IMR-90 (cell line): ENCODE measurements at regions not wholly inside any gene's neighbourhood (a gene's known extent, or its start where the extent isn't known, plus 50 kb on each side); places are given as distances from the start of the nearest gene placed in this dataset.

Source experiments
- ATAC-seq: fragments of 200-7000 bp; cut with Tn5 transposase; 2 replicates; pipeline ENCODE4 v1.9.1; 2020; ENCODE audit warnings: low read depth, mild to moderate bottlenecking, moderate library complexity
- BruUV-seq: library from RNA; stranded (reverse); fragments of 400-500 nt; replicated peaks from 2 replicates; lab custom pipeline; 2021; lab: Mats Ljungman, UMichigan
- CTCF ChIA-PET: fragments of 300-600 bp; formaldehyde crosslinking; extraction: SDS; loops from one replicate; lab custom pipeline; 2021; ENCODE audit warnings: antibody characterized with exemption; lab: Yijun Ruan, JAX
- POLR2A ChIA-PET: fragments of 300-600 bp; sonication (Branson Sonifier 250); formaldehyde crosslinking; loops from one replicate; lab custom pipeline; 2022; ENCODE audit warnings: antibody characterized with exemption; ENCODE audit not compliant: unreplicated experiment; lab: Charles Lee
- DNase-seq: peaks from one replicate; pipeline ENCODE4 v3.0.0; 2013
- H2AFZ ChIP-seq: replicated peaks from 2 replicates; pipeline ENCODE3; 2013; ENCODE audit warnings: low read length, mild to moderate bottlenecking; ENCODE audit not compliant: poor library complexity
- H2AK5ac ChIP-seq: 2 replicates; pipeline ENCODE4 v1.6.1; 2013; ENCODE audit warnings: low read depth, low read length, inconsistent platforms
- H2AK9ac ChIP-seq: replicated peaks from 2 replicates; pipeline ENCODE3; 2013; ENCODE audit warnings: mild to moderate bottlenecking, low read depth, low read length, moderate library complexity; ENCODE audit not compliant: poor library complexity
- H2BK120ac ChIP-seq: 2 replicates; pipeline ENCODE4 v1.6.1; 2013; ENCODE audit warnings: low read depth, low read length, inconsistent platforms
- H2BK15ac ChIP-seq: 3 replicates; pipeline ENCODE4 v1.6.1; 2013; ENCODE audit warnings: low read depth, low read length, inconsistent platforms
- H2BK20ac ChIP-seq: 2 replicates; pipeline ENCODE4 v1.6.1; 2013; ENCODE audit warnings: low read depth, mild to moderate bottlenecking, inconsistent platforms, low read length, moderate library complexity
- H2BK5ac ChIP-seq: 2 replicates; pipeline ENCODE4 v1.6.1; 2013; ENCODE audit warnings: mild to moderate bottlenecking, low read depth, low read length, inconsistent platforms; ENCODE audit not compliant: poor library complexity, severe bottlenecking
- H3K14ac ChIP-seq: replicated peaks from 2 replicates; pipeline ENCODE4 v1.6.1; 2013; ENCODE audit warnings: low read depth, low read length, inconsistent platforms
- H3K18ac ChIP-seq: 2 replicates; pipeline ENCODE4 v1.6.1; 2013; ENCODE audit warnings: low read depth, low read length, control low read depth
- H3K23ac ChIP-seq: 2 replicates; pipeline ENCODE4 v1.6.1; 2013; ENCODE audit warnings: low read depth, low read length, inconsistent platforms
- H3K27ac ChIP-seq: 2 replicates; pipeline ENCODE4 v1.5.1; 2013; ENCODE audit warnings: mild to moderate bottlenecking, control low read depth, low read length; ENCODE audit not compliant: insufficient read depth
- H3K27me3 ChIP-seq: 2 replicates; pipeline ENCODE4 v1.6.1; 2013; ENCODE audit warnings: low read length; ENCODE audit not compliant: control insufficient read depth, insufficient read depth
- H3K36me3 ChIP-seq: 2 replicates; pipeline ENCODE4 v1.6.1; 2013; ENCODE audit warnings: low read length, mixed read lengths; ENCODE audit not compliant: control insufficient read depth, insufficient read depth
- H3K4ac ChIP-seq: 2 replicates; pipeline ENCODE4 v1.6.1; 2013; ENCODE audit warnings: low read depth, low read length, inconsistent platforms
- H3K4me1 ChIP-seq: 2 replicates; pipeline ENCODE4 v1.6.1; 2013; ENCODE audit warnings: low read length, mixed read lengths; ENCODE audit not compliant: control insufficient read depth, insufficient read depth
- H3K4me2 ChIP-seq: 2 replicates; pipeline ENCODE4 v1.6.1; 2013; ENCODE audit warnings: low read depth, mild to moderate bottlenecking, control low read depth, low read length, moderate library complexity
- H3K4me3 ChIP-seq: 2 replicates; pipeline ENCODE4 v1.5.1; 2013; ENCODE audit warnings: low read depth, mild to moderate bottlenecking, control low read depth, low read length, moderate library complexity; ENCODE audit not compliant: insufficient read depth
- H3K56ac ChIP-seq: 2 replicates; pipeline ENCODE4 v1.6.1; 2013; ENCODE audit warnings: low read length, inconsistent platforms; ENCODE audit not compliant: insufficient read depth; ENCODE audit errors: extremely low read depth
- H3K79me1 ChIP-seq, 2 experiments: 2 replicates each; pipeline ENCODE4 v1.6.1; 2013; ENCODE audit warnings: low read length in 2 of 2, inconsistent platforms in 1 of 2, low read depth in 1 of 2
- H3K9ac ChIP-seq: 2 replicates; pipeline ENCODE4 v1.6.1; 2013; ENCODE audit warnings: low read depth, low read length, control low read depth
- H3K9me1 ChIP-seq: 2 replicates; pipeline ENCODE4 v1.6.1; 2013; ENCODE audit warnings: low read length, inconsistent platforms; ENCODE audit not compliant: insufficient read depth
- H3K9me3 ChIP-seq: 2 replicates; pipeline ENCODE4 v1.6.1; 2013; ENCODE audit warnings: low read length; ENCODE audit not compliant: control insufficient read depth, insufficient read depth
- H4K20me1 ChIP-seq: 2 replicates; pipeline ENCODE4 v1.6.1; 2013; ENCODE audit warnings: low read length, inconsistent platforms; ENCODE audit not compliant: insufficient read depth
- H4K5ac ChIP-seq: 2 replicates; pipeline ENCODE4 v1.6.1; 2013; ENCODE audit warnings: mild to moderate bottlenecking, low read depth, low read length, control low read depth
- H4K8ac ChIP-seq, 2 experiments: 2 replicates each; pipeline ENCODE4 v1.6.1; 2013; ENCODE audit warnings: low read depth in 2 of 2, low read length in 2 of 2, control low read depth in 1 of 2, inconsistent platforms in 1 of 2
- H4K91ac ChIP-seq: 2 replicates; pipeline ENCODE4 v1.6.1; 2013; ENCODE audit warnings: low read depth, low read length, inconsistent platforms; ENCODE audit not compliant: insufficient read depth
- NFE2L2 ChIP-seq: fragments of 150-350 bp; IDR thresholded peaks from 2 replicates; pipeline ENCODE4 v1.6.1; 2016; ENCODE audit warnings: low read depth, mild to moderate bottlenecking, low read length
- RAD21 ChIP-seq: IDR thresholded peaks from 2 replicates; pipeline ENCODE4 v1.6.1; 2012; ENCODE audit warnings: low read length, improper control_type of control experiment
- WGBS, 2 experiments: methylation state at CpG; one replicate each; pipeline versions ENCODE4 v1.1.5 to v1.1.7; 2013; ENCODE audit warnings: missing lambda C conversion rate in 2 of 2; ENCODE audit not compliant: insufficient read length in 1 of 2; ENCODE audit errors: extremely low coverage in 2 of 2; 5-methylcytosine and 5-hydroxymethylcytosine counted together
- dilution Hi-C: fragments of 300-500 bp; cut with HindIII; formaldehyde crosslinking; loops from one replicate; pipeline ENCODE4 v1.14.3; 2018; ENCODE audit warnings: low sequenced_read_pairs; ENCODE audit not compliant: unreplicated experiment
- in situ Hi-C: fragments of 300-500 bp; cut with MboI; formaldehyde crosslinking; loops from 3 replicates; pipeline ENCODE4 v1.14.3; 2019; ENCODE audit warnings: low sequenced_read_pairs, inconsistent platforms, mixed read lengths
- intact Hi-C: fragments of 100-400 bp; cut with micrococcal nuclease; formaldehyde crosslinking; loops from 2 replicates; pipeline ENCODE4 v1.10.0; 2022
- TF ChIP-seq, protein P1 (sequence below): fragments of 150-350 bp; IDR thresholded peaks from 2 replicates; pipeline ENCODE4 v1.6.1; 2016; ENCODE audit warnings: low read depth, mild to moderate bottlenecking, low read length, moderate library complexity, borderline replicate concordance

DNA sequence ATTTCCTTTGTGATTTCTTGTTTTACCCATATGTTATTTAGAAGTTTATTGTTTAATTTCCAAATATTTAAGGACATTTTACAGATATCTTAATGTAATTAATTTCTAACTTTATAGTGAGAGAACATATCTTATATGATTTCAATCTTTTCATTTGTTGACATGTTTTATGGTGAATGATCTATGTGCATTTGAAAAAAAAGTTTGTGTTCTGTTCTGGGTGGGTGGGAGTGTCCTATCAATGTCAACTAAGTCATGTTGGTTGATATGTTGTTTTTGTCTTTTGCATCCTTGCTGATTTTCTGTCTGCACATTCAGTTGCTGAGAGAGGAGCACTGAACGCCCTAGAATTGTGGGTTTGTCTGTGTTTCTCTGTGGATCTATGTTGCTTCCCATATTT is 50.3 kb upstream of the CBFA2T3 start:
- Histone ChIP-seq H4K20me1 (no peaks in the 10 kb centered on the region), H4K5ac (no peak overlapping the region), H3K9ac (no peak overlapping the region), H3K4me3 (no peak overlapping the region), H3K9me1 (no peaks in the 10 kb centered on the region), H3K79me1 (no peaks in the 10 kb centered on the region), H2BK20ac (no peak overlapping the region), H3K14ac (no peak overlapping the region), H3K9me3 (peaks cover 9% of the 10 kb centered on the region), H2AFZ (no peak overlapping the region), H2AK9ac (no peak overlapping the region), H3K4me1 (no peaks in the 10 kb centered on the region), H3K18ac (no peak overlapping the region), H2AK5ac (no peak overlapping the region), H3K4me2 (no peak overlapping the region), H4K91ac (no peak overlapping the region), H2BK15ac (no peak overlapping the region), H3K56ac (no peak overlapping the region), H3K4ac (no peak overlapping the region), H3K27ac (no peak overlapping the region), H3K23ac (no peak overlapping the region), H3K36me3 (no peaks in the 10 kb centered on the region), H4K8ac (no peak overlapping the region), H2BK120ac (no peak overlapping the region), H2BK5ac (no peak overlapping the region), H3K27me3 (peaks cover 10% of the 10 kb centered on the region)
- DNase-seq = no peak
- no peak for ATAC-seq
- ChIA-PET POLR2A (interaction anchor here (0.7 kb wide), 1 partner anchor 191 kb away, joined by 6 read pairs; no protein-coding TSS in a partner anchor), CTCF (no interaction called here)
- TF ChIP-seq NFE2L2 (no peak), RAD21 (no peak)
- TF ChIP-seq, protein P1, sequence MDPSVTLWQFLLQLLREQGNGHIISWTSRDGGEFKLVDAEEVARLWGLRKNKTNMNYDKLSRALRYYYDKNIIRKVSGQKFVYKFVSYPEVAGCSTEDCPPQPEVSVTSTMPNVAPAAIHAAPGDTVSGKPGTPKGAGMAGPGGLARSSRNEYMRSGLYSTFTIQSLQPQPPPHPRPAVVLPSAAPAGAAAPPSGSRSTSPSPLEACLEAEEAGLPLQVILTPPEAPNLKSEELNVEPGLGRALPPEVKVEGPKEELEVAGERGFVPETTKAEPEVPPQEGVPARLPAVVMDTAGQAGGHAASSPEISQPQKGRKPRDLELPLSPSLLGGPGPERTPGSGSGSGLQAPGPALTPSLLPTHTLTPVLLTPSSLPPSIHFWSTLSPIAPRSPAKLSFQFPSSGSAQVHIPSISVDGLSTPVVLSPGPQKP = no peak
- BruUV-seq = no TSS peak
- intact Hi-C loops (no loop called here), dilution Hi-C loops (no loop called here), in situ Hi-C loops (no loop called here)
- no CpG with 5 or more reads among the region's 1 CpG for WGBS, 2 experiments
